ENCODE measurements at regions not wholly inside any gene's neighbourhood (a gene's known extent, or its start where the extent isn't known, plus 50 kb on each side); places are given as distances from the start of the nearest gene placed in this dataset.

DNA sequence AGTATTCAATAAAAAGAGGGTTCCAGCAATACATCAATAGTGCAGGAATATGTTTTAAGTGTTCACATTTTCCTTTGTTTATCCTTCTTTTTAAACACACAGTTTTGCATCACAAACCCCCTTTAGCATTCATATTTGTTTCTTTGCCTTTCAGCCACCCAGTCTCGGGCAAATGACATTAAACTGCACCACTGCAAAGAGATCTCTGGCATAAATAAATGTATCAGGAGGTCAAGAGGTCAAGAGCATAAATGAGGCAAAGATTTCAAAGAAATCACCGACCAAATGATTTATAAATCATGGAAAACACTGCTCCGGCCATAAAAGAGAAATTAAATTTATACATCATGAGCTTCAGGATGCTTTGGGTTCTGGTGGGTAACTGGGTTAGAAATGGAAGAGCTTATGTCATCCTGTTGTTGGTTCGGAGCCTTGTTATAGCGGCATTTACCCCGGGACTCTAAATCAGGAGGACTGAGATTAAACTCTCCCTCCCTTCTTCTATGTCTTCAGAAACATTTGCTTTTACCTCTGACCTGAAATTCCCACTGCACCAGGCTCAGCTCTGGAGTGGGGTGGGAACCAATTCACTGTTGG lies 449.6 kb upstream of the CLINT1 start:
- DNase-seq (ENCODE audit: low read depth in 2 of 2), result no peak
- Histone ChIP-seq H3K4me3 (replicated peaks in 1 of 4; ENCODE audit: control extremely low read depth in 1 of 4, insufficient read depth in 1 of 4, low read depth in 3 of 4, low read length in 4 of 4) (no peak overlapping the region), H2AFZ (ENCODE audit: low read length) (no peak overlapping the region)

DNA sequence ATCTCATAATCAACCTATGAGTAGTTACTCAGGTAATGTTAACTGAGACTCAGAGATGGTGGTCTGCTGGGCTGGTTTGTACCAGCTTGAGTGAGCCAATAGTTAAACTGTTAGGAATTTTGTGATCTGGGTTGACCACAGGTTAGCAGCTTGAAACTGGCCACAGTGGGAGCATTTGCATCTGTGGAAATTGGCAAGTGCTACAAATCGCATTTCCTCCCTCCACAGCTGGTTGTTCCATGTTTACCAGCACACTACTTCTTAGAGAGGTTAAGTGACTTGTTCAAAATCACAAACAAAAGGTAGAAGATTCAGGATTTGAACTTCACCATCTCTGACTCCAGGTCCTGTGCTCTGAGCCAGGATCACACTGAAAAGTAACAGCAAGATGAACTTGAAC lies 446.9 kb upstream of the CLINT1 start:
- no peak overlapping the region for H3K4me3 ChIP-seq (replicated peaks in 1 of 4; ENCODE audit: control extremely low read depth in 1 of 4, insufficient read depth in 1 of 4, low read depth in 3 of 4, low read length in 4 of 4)
- no peak for DNase-seq (ENCODE audit: low read depth in 2 of 2)
- TF ChIP-seq, protein P1, sequence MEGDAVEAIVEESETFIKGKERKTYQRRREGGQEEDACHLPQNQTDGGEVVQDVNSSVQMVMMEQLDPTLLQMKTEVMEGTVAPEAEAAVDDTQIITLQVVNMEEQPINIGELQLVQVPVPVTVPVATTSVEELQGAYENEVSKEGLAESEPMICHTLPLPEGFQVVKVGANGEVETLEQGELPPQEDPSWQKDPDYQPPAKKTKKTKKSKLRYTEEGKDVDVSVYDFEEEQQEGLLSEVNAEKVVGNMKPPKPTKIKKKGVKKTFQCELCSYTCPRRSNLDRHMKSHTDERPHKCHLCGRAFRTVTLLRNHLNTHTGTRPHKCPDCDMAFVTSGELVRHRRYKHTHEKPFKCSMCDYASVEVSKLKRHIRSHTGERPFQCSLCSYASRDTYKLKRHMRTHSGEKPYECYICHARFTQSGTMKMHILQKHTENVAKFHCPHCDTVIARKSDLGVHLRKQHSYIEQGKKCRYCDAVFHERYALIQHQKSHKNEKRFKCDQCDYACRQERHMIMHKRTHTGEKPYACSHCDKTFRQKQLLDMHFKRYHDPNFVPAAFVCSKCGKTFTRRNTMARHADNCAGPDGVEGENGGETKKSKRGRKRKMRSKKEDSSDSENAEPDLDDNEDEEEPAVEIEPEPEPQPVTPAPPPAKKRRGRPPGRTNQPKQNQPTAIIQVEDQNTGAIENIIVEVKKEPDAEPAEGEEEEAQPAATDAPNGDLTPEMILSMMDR (conservative IDR thresholded peaks at IDR 0.05 in 1 of 2, IDR thresholded peaks at IDR 0.05 in 1 of 2; ENCODE audit: low read depth in 1 of 2, low read length in 2 of 2), result no peak
- no peak for TF ChIP-seq EZH2 (IDR thresholded peaks at IDR 0.05; ENCODE audit: low read length, missing control alignments)
- no peaks in the 10 kb centered on the region for H3K27me3 ChIP-seq (ENCODE audit: control insufficient read depth, insufficient read depth, low read length)
- no peaks in the 10 kb centered on the region for H4K20me1 ChIP-seq (ENCODE audit: control insufficient read depth, extremely low read depth, insufficient read depth, low read length)
- no peaks in the 10 kb centered on the region for H3K79me2 ChIP-seq (ENCODE audit: control insufficient read depth, insufficient read depth, low read length)
- H3K4me2 ChIP-seq (ENCODE audit: extremely low read depth, insufficient read depth, low read length), result no peak overlapping the region
- no peak overlapping the region for H2AFZ ChIP-seq (ENCODE audit: low read length)
- H3K9me3 ChIP-seq (ENCODE audit: control insufficient read depth, insufficient read depth, low read depth, low read length), result no peaks in the 10 kb centered on the region
- H3K27ac ChIP-seq (ENCODE audit: insufficient read depth, low read length), result no peak overlapping the region
- H3K36me3 ChIP-seq (ENCODE audit: control insufficient read depth, insufficient read depth, low read length), result no peaks in the 10 kb centered on the region
- no peaks in the 10 kb centered on the region for H3K4me1 ChIP-seq (ENCODE audit: control insufficient read depth, extremely low read depth, insufficient read depth, low read length)
- H3K9ac ChIP-seq (ENCODE audit: insufficient read depth, low read length), result no peak overlapping the region

More for the DNA sequence above, 449.6 kb upstream of the CLINT1 start:
- H3K79me2 ChIP-seq (ENCODE audit: control insufficient read depth, insufficient read depth, low read length), result no peaks in the 10 kb centered on the region
- H3K4me1 ChIP-seq (ENCODE audit: control insufficient read depth, extremely low read depth, insufficient read depth, low read length), result no peaks in the 10 kb centered on the region
- no peak overlapping the region for H3K4me2 ChIP-seq (ENCODE audit: extremely low read depth, insufficient read depth, low read length)
- H3K9ac ChIP-seq (ENCODE audit: insufficient read depth, low read length), result no peak overlapping the region
- H3K27ac ChIP-seq (ENCODE audit: insufficient read depth, low read length), result no peak overlapping the region
- H3K9me3 ChIP-seq (ENCODE audit: control insufficient read depth, insufficient read depth, low read depth, low read length), result no peaks in the 10 kb centered on the region
- H3K27me3 ChIP-seq (ENCODE audit: control insufficient read depth, insufficient read depth, low read length), result no peaks in the 10 kb centered on the region
- no peaks in the 10 kb centered on the region for H4K20me1 ChIP-seq (ENCODE audit: control insufficient read depth, extremely low read depth, insufficient read depth, low read length)
- H3K36me3 ChIP-seq (ENCODE audit: control insufficient read depth, insufficient read depth, low read length), result no peaks in the 10 kb centered on the region
- TF ChIP-seq, protein P1 (conservative IDR thresholded peaks at IDR 0.05 in 1 of 2, IDR thresholded peaks at IDR 0.05 in 1 of 2; ENCODE audit: low read depth in 1 of 2, low read length in 2 of 2), result no peak
- no peak for TF ChIP-seq EZH2 (IDR thresholded peaks at IDR 0.05; ENCODE audit: low read length, missing control alignments)

DNA sequence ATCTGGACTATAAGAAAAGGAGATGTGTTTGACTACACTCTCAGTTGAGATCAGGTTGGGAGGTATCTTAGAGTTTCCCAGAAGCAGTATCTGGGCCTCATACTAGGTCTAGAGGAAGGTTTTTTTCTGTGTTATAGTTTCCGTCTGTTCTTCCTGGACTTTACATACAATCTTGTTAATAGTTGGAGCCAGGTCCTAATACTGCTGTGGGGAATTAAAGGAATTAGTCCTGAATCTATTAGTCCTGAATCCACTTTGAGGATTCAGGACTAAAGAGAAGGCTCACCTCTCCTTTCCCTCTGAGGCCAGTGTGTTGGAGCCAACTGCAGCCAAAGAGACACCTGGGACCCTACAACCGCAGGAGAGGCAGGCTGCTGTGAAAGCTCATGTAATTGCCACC lies 445.7 kb upstream of the CLINT1 start:
- TF ChIP-seq, protein P1 (conservative IDR thresholded peaks at IDR 0.05 in 1 of 2, IDR thresholded peaks at IDR 0.05 in 1 of 2; ENCODE audit: low read depth in 1 of 2, low read length in 2 of 2), result no peak
- TF ChIP-seq EZH2 (IDR thresholded peaks at IDR 0.05; ENCODE audit: low read length, missing control alignments), result no peak
- H3K4me1 ChIP-seq (ENCODE audit: control insufficient read depth, extremely low read depth, insufficient read depth, low read length), result no peaks in the 10 kb centered on the region
- H3K36me3 ChIP-seq (ENCODE audit: control insufficient read depth, insufficient read depth, low read length), result no peaks in the 10 kb centered on the region
- H3K27ac ChIP-seq (ENCODE audit: insufficient read depth, low read length), result no peak overlapping the region
- no peaks in the 10 kb centered on the region for H4K20me1 ChIP-seq (ENCODE audit: control insufficient read depth, extremely low read depth, insufficient read depth, low read length)
- no peaks in the 10 kb centered on the region for H3K9me3 ChIP-seq (ENCODE audit: control insufficient read depth, insufficient read depth, low read depth, low read length)
- H3K9ac ChIP-seq (ENCODE audit: insufficient read depth, low read length), result no peak overlapping the region
- no peak for DNase-seq (ENCODE audit: low read depth in 2 of 2)
- no peaks in the 10 kb centered on the region for H3K27me3 ChIP-seq (ENCODE audit: control insufficient read depth, insufficient read depth, low read length)
- H3K4me2 ChIP-seq (ENCODE audit: extremely low read depth, insufficient read depth, low read length), result no peak overlapping the region
- no peaks in the 10 kb centered on the region for H3K79me2 ChIP-seq (ENCODE audit: control insufficient read depth, insufficient read depth, low read length)
- H3K4me3 ChIP-seq (replicated peaks in 1 of 4; ENCODE audit: control extremely low read depth in 1 of 4, insufficient read depth in 1 of 4, low read depth in 3 of 4, low read length in 4 of 4), result no peak overlapping the region
- H2AFZ ChIP-seq (ENCODE audit: low read length), result no peak overlapping the region
